Hindlimb muscle (tissue), 1 donor: ENCODE measurements at regions not wholly inside any gene's neighbourhood (a gene's known extent, or its start where the extent isn't known, plus 50 kb on each side); places are given as distances from the start of the nearest gene placed in this dataset.

Experiments
- DNase-seq: peaks from one replicate; pipeline ENCODE4 v3.0.0-alpha.2; 2013

DNA sequence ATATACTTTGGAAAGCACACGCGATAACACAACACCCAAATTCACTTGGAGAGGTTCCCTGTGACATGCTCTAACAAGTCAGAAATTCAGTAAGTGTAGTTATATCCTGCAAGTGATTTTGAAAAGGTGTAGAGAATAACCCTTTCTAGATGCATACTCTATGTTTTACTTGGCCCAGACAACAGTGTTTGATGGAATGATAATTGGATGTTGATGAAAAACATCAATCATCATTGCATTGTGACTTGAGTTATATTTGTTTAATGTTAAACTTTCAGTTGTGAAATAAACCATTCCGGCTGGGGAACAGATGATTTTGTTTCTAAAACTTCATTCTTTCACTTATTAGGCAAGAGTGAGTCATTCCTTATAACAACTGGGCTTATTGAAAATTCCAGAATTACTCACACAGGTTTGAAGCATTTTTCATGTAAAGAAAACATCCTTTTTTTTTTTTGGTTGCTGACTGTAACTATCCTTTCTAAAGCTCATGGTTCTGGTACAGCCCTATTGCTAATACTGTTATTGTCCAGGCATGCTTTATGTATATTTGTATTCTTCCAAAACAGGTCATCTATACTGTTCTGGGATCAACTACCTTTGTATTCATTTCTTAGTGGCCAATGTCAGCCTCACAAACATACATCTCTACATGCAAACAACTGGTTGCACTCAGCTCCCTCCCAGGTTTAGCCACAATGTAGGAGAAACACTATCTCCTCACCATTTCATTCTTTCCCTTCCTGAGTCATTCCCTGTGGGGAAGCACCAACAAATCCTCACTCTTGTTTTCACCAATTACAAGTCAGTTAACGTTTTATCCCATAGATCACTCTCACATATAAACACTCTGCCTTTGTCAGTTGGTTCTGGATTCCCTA lies 121.2 kb upstream of the LRIG3 start:
- DNase-seq: no peak

GRCh38 chr12:59040656-59041055 lies 120.4 kb upstream of the LRIG3 start:
- DNase-seq: no peak

- DNase-seq: no peak
Observed at GRCh38 chr12:59040043-59040442, 119.7 kb upstream of the LRIG3 start.

- DNase-seq: no peak
Observed at GRCh38 chr12:59039005-59039404, 118.7 kb upstream of the LRIG3 start.

- no peak for DNase-seq
Observed at GRCh38 chr12:59036973-59037762, 116.9 kb upstream of the LRIG3 start.

- no peak for DNase-seq
Observed at GRCh38 chr12:59036347-59036746, 116.0 kb upstream of the LRIG3 start.

GRCh38 chr12:59031313-59031712 lies 111.0 kb upstream of the LRIG3 start:
- no peak for DNase-seq

DNA sequence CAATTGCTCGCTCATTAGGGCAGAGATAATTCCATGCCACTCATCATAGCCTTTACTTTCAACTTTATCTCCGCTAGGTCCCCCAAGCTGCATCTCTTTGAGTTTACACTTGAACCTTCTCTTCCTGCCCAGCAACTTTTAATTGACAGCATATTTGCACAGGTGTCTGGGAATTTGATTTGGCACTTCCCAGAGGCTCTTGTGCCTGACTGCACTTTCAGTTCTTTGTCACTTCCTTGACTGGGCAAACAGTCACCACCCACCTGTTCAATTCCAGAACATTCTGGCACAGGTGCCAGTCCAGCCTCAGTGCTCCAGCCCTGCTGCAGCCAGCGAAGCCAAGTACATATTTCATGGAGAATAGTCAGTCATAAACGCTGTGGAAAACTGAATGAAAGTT lies 110.1 kb upstream of the LRIG3 start:
- no peak for DNase-seq

DNA sequence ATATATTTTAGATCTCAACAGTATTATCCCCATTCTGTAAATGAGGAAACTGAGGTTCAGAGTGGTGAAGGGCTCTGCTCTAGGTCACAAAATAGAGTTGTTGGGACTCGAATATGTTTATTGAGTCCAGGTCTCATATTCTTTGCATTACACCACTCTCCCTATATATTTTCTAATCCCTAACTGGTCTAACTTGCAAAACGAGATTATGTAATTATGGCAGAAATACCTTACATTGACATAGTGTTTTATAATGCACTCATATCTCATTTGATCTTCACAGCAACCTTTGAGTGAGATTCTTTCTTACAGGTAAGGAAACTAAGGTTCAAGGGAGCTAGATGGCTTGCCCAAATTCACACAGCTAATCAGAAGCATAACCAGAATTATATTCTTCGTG lies 106.9 kb upstream of the LRIG3 start:
- no peak for DNase-seq

GRCh38 chr12:59023861-59024424 lies 103.6 kb upstream of the LRIG3 start:
- DNase-seq: no peak

DNA sequence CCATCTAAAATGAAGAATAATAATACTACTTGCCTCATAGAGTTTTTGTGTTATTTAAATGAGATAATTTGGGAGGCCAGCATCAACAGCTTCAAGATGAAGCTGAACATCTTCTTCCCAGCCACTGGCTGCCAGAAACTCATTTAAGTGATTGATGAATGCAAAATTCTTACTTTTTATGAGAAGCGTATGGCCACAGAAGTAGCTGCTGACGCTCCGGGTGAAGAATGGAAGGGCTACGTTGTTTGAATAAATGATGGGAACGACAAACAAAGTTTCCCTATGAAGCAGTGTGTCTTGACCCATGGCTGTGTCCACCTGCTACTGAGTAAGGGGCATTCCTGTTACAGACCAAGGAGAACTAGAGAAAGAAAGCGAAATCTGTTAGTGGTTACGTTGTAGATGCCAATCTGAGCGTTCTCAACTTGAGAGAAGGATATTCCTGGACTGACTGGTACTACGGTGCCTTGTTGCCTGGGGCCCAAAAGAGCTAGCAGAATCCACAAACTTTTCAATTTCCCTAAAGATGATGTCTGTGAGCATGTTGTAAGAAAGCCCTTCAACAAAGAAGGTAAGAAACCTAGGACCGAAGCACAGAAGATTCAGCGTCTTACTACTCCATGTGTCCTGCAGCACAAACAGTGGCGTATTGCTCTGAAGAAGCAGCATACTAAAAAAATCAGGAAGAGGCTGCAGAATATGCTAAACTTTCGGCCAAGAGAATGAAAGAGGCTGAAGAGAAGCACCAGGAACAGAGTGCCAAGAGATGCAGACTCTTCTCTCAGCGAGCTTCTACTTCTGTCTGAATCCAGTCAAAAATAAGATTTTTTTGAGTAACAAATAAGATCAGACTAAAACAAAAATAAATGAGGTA lies 100.0 kb upstream of the LRIG3 start:
- no peak for DNase-seq

DNA sequence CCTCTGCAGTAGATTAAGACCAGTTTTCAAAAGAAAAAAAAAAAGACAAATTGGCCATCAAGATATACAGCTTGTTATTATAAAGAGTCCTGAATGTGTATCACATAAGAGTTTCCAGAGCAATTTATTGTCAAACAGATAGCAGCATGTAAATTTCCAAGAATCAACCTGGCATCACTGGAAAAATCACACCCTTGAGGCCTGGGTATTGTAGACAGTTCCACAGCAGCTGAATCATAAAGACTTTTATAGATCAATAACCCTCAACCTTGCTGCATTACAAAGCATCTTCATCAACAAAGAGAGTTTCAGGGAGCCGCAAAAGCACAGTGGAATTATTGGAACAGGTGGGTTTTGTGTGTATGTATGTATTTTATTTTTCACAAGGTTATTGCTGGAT lies 94.6 kb upstream of the LRIG3 start:
- DNase-seq: no peak

GRCh38 chr12:59010941-59011340 lies 90.6 kb upstream of the LRIG3 start:
- DNase-seq: no peak

- DNase-seq: peak; percentile 50
Observed at GRCh38 chr12:59010118-59010517, 89.8 kb upstream of the LRIG3 start.

DNA sequence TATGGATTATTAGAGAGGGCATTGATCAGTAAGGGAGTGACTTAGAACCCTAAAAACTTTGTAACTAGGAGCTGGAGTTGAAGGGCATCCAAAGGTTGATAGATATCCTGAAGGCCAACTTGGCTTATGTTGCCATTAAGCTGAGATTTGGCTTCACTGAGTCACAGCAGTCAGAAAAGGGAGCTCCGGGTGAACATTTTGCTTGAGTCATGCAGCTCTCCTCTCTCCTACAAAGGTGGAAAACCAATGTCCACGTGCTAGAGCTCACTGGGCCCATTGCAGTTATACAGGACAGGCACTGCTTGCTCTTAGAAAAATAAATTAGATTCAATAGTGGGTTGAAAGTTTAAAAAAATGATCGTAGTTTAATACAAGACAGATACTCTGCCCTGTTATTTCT lies 87.3 kb upstream of the LRIG3 start:
- DNase-seq: no peak

DNA sequence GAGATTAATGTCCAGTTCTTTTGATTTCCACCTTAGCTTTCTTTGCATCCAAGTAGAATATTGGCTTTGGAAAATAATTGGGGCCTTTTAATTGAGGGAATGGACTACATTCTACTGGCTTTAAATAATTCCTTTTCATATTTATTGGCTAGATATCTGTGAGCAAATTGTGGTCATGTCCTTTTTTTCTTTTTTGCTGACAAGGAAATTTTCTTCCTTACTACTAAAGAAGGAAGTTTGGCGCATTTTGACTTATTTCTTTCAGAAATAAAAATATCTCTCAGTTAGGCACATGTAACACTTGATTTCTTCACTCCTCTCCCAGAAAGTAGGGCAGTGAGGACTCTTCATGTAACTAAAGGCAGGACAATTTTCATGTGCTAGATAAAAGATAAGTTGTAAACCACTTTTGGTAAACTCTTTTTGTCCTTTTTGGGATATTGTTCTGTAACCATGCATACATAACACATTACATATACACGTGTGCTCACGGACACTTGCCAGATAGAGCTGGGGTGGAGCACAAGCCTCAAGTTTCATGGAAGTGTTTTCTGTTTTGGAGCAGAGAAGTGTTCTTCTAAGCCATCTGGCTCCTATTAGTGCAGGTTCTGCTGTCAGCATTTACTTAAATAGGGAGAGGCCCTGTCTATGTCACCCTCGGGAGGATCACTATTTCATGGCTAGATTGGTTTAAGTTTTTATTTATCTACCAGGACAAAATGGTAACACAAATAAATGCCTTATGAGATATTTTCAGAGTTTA lies 85.1 kb upstream of the LRIG3 start:
- DNase-seq: peak; percentile 86

DNA sequence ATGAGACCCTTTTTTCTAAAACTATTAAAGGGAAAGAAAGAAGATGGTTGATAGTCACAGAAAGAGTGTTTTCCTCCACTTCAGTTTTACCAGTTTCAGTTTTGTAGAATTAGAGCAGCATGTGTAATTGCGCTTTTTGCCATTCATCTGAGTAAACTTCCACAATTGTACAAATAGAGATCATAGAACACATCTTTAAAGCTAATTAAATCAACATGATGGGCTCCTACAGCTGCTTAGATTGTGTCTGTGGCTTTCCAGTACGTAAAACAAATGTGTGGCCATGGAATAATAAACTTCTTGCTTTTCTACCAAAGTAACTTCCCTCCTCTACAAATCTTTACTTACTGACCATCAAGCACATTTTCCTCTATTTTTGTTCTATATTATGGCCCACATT lies 84.2 kb upstream of the LRIG3 start:
- DNase-seq: no peak

DNA sequence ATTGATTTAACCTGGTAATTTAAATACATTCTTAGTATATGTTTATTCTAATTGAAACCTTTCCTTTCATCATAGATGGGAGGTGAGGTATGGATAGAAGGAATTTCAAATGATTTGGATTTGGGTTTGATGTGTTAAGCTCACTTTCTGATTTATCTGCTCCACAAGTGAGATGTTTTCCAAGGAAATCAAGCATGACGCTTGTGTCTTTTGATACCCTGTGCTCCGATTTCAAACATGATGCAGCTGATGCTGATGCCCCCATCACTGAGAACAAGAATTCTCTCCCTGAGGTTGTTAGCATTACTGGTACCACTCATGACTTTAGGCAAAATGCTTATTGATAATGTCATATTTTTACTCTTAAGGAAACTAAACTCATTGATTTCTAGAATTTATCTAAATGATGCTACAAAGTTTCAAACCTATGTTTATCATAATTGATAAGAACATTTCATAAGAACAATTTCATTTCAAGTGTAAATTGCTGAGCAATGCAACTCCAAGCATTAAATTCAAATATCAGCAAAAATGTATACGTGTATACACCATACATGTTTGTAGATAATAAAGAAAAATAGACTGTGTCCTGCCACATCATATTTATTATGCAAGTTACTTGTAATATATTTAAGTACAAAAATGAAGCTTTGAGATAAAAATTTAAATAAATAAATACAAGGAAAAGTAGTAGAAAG lies 75.5 kb upstream of the LRIG3 start:
- no peak for DNase-seq

GRCh38 chr12:58988643-58989344 lies 68.5 kb upstream of the LRIG3 start:
- no peak for DNase-seq

GRCh38 chr12:58981961-58982360 lies 61.7 kb upstream of the LRIG3 start:
- no peak for DNase-seq
